Esophagus (tissue), 2 donors: ENCODE measurements at regions not wholly inside any gene's neighbourhood (a gene's known extent, or its start where the extent isn't known, plus 50 kb on each side); places are given as distances from the start of the nearest gene placed in this dataset.
"Not testable (repeated sequence)": the region's sequence is repeated elsewhere in the genome, so short reads cannot be mapped to it uniquely, and the experiment has no call there.

Source experiments
- H3K27ac ChIP-seq, 2 donors: one replicate each; pipeline ENCODE4 v1.5.1; 2013; ENCODE audit warnings: low read depth in 2 of 2, mild to moderate bottlenecking in 2 of 2, inconsistent platforms in 1 of 2, low read length in 1 of 2, moderate library complexity in 1 of 2
- H3K27me3 ChIP-seq, 2 donors: one replicate each; pipeline ENCODE4 v1.6.1; 2013; ENCODE audit warnings: low read length in 2 of 2, control low read depth in 1 of 2, mild to moderate bottlenecking in 1 of 2; ENCODE audit not compliant: insufficient read depth in 2 of 2, control insufficient read depth in 1 of 2
- H3K36me3 ChIP-seq, 2 donors: one replicate each; pipeline ENCODE4 v1.6.1; 2013; ENCODE audit warnings: low read length in 1 of 2; ENCODE audit not compliant: control insufficient read depth in 2 of 2, insufficient read depth in 2 of 2
- H3K4me1 ChIP-seq, 2 donors: one replicate each; pipeline ENCODE4 v1.6.1; 2013; ENCODE audit warnings: low read length in 1 of 2; ENCODE audit not compliant: control insufficient read depth in 2 of 2, insufficient read depth in 2 of 2
- H3K4me3 ChIP-seq, 2 donors: one replicate each; pipeline ENCODE4 v1.5.1; 2013; ENCODE audit warnings: low read length in 2 of 2, mild to moderate bottlenecking in 2 of 2, low read depth in 1 of 2, moderate library complexity in 1 of 2
- H3K9me3 ChIP-seq, 2 donors: one replicate each; pipeline ENCODE4 v1.6.1; 2013; ENCODE audit warnings: mild to moderate bottlenecking in 2 of 2, low read depth in 1 of 2, low read length in 1 of 2, moderate library complexity in 1 of 2; ENCODE audit not compliant: control insufficient read depth in 2 of 2, insufficient read depth in 1 of 2
- WGBS, 2 donors: extraction: QIAGEN DNeasy Blood & Tissue Kit; methylation state at CpG; one replicate each; pipeline ENCODE4 v1.1.7; 2013; 5-methylcytosine and 5-hydroxymethylcytosine counted together
- donor health status: healthy with polysubstance abuse.
- donor health status: Bipolar disorder and iron deficiency.

- WGBS, 2 donors = 44 to 63% methylated on average over 1 of the region's 1 CpG
- H3K4me1 ChIP-seq = no peaks in the 10 kb centered on the region
- H3K4me3 ChIP-seq = no peak overlapping the region
Measured at GRCh38 chr1:193890935-193891334, 704.5 kb upstream of the B3GALT2 start.

GRCh38 chr1:193884848-193885558 is 698.6 kb upstream of the B3GALT2 start:
- no peaks in the 10 kb centered on the region for H3K4me1 ChIP-seq
- H3K27ac ChIP-seq = no peak overlapping the region
- no peak overlapping the region for H3K4me3 ChIP-seq
- WGBS, 2 donors = 90 to 94% methylated on average over 11 of the region's 11 CpGs
- H3K9me3 ChIP-seq = peaks cover 0 to 4% of the 10 kb centered on the region in 2 donors
- H3K36me3 ChIP-seq = no peaks in the 10 kb centered on the region
- no peaks in the 10 kb centered on the region for H3K27me3 ChIP-seq

More at GRCh38 chr1:193890935-193891334, 704.5 kb upstream of the B3GALT2 start:
- Histone ChIP-seq H3K9me3 (no peaks in the 10 kb centered on the region), H3K36me3 (no peaks in the 10 kb centered on the region), H3K27ac (no peak overlapping the region), H3K27me3 (no peaks in the 10 kb centered on the region)

- not testable (repeated sequence) for H3K4me1 ChIP-seq, H3K36me3 ChIP-seq, H3K4me3 ChIP-seq, H3K27me3 ChIP-seq, H3K9me3 ChIP-seq, H3K27ac ChIP-seq
- 77% methylated on average over 1 of the region's 1 CpG for WGBS, 2 donors
Measured at GRCh38 chr1:193877920-193878319, 691.5 kb upstream of the B3GALT2 start.

- H3K27ac ChIP-seq = no peak overlapping the region
- no peaks in the 10 kb centered on the region for H3K36me3 ChIP-seq
- 83 to 89% methylated on average over 5 of the region's 5 CpGs for WGBS, 2 donors
- H3K27me3 ChIP-seq = no peaks in the 10 kb centered on the region
- H3K4me3 ChIP-seq = no peak overlapping the region
- H3K9me3 ChIP-seq = no peaks in the 10 kb centered on the region
- H3K4me1 ChIP-seq = no peaks in the 10 kb centered on the region
Measured at GRCh38 chr1:193868425-193868824, 682.0 kb upstream of the B3GALT2 start.

GRCh38 chr1:193856261-193856660 is 669.8 kb upstream of the B3GALT2 start:
- H3K27me3 ChIP-seq = no peaks in the 10 kb centered on the region
- no peaks in the 10 kb centered on the region for H3K4me1 ChIP-seq
- H3K4me3 ChIP-seq = no peak overlapping the region
- 69 to 81% methylated on average over 6 of the region's 6 CpGs for WGBS, 2 donors
- no peak overlapping the region for H3K27ac ChIP-seq
- H3K9me3 ChIP-seq = no peaks in the 10 kb centered on the region
- H3K36me3 ChIP-seq = no peaks in the 10 kb centered on the region

GRCh38 chr1:193850745-193851144 is 664.3 kb upstream of the B3GALT2 start:
- Histone ChIP-seq H3K4me1 (no peaks in the 10 kb centered on the region), H3K4me3 (no peak overlapping the region), H3K9me3 (no peaks in the 10 kb centered on the region), H3K27me3 (no peaks in the 10 kb centered on the region), H3K27ac (no peak overlapping the region), H3K36me3 (no peaks in the 10 kb centered on the region)
- 29 to 36% methylated on average over 2 of the region's 2 CpGs for WGBS, 2 donors

- WGBS, 2 donors = 73 to 77% methylated on average over 2 of the region's 2 CpGs
- no peak overlapping the region for H3K27ac ChIP-seq
- H3K27me3 ChIP-seq = no peaks in the 10 kb centered on the region
- no peaks in the 10 kb centered on the region for H3K36me3 ChIP-seq
- H3K4me3 ChIP-seq = no peak overlapping the region
- no peaks in the 10 kb centered on the region for H3K9me3 ChIP-seq
- no peaks in the 10 kb centered on the region for H3K4me1 ChIP-seq
Measured at GRCh38 chr1:193846876-193847604, 660.6 kb upstream of the B3GALT2 start.

- WGBS, 2 donors = 70 to 90% methylated on average over 3 of the region's 3 CpGs
- H3K4me3 ChIP-seq = no peak overlapping the region
- no peak overlapping the region for H3K27ac ChIP-seq
- H3K27me3 ChIP-seq = no peaks in the 10 kb centered on the region
- H3K9me3 ChIP-seq = no peaks in the 10 kb centered on the region
- H3K36me3 ChIP-seq = no peaks in the 10 kb centered on the region
- H3K4me1 ChIP-seq = no peaks in the 10 kb centered on the region
Measured at GRCh38 chr1:193846411-193846810, 660.0 kb upstream of the B3GALT2 start.

- Histone ChIP-seq H3K4me3 (no peak overlapping the region), H3K4me1 (no peaks in the 10 kb centered on the region), H3K27me3 (no peaks in the 10 kb centered on the region), H3K27ac (no peak overlapping the region), H3K9me3 (no peaks in the 10 kb centered on the region), H3K36me3 (no peaks in the 10 kb centered on the region)
- 33 to 88% methylated on average over 1 to 2 of the region's 2 CpGs for WGBS, 2 donors
Measured at GRCh38 chr1:193841857-193842256, 655.4 kb upstream of the B3GALT2 start.

- Histone ChIP-seq H3K27ac (no peak overlapping the region), H3K27me3 (no peaks in the 10 kb centered on the region), H3K9me3 (no peaks in the 10 kb centered on the region), H3K36me3 (no peaks in the 10 kb centered on the region), H3K4me3 (no peak overlapping the region), H3K4me1 (no peaks in the 10 kb centered on the region)
- 77 to 86% methylated on average over 1 of the region's 1 CpG for WGBS, 2 donors
Measured at GRCh38 chr1:193831465-193831864, 645.1 kb upstream of the B3GALT2 start.
